ENCODE measurements at regions not wholly inside any gene's neighbourhood (a gene's known extent, or its start where the extent isn't known, plus 50 kb on each side); places are given as distances from the start of the nearest gene placed in this dataset.
"Not testable (repeated sequence)": the region's sequence is repeated elsewhere in the genome, so short reads cannot be mapped to it uniquely, and the experiment has no call there.

GRCh38 chr20:47985092-47985850 is 200.0 kb upstream of the SULF2 start:
- Histone ChIP-seq H3K9ac (ENCODE audit: low read depth in 1 of 2, low read length in 2 of 2) (no peak overlapping the region), H3K9me3 (ENCODE audit: control insufficient read depth in 1 of 2, low read length in 2 of 2) (no peaks in the 10 kb centered on the region), H3K4me1 (ENCODE audit: control insufficient read depth in 1 of 2, insufficient read depth in 2 of 2, low read length in 2 of 2) (peaks cover 3% of the 10 kb centered on the region in 2 donors), H3K36me3 (ENCODE audit: control insufficient read depth in 1 of 2, insufficient read depth in 2 of 2, low read length in 2 of 2) (no peaks in the 10 kb centered on the region), H3K27me3 (ENCODE audit: control insufficient read depth in 1 of 2, insufficient read depth in 2 of 2, low read length in 2 of 2) (peaks cover 0 to 9% of the 10 kb centered on the region in 2 donors), H3K27ac (ENCODE audit: low read depth, low read length) (no peak overlapping the region), H3K4me3 (ENCODE audit: low read depth in 1 of 2, low read length in 2 of 2) (no peak overlapping the region)

GRCh38 chr20:47984437-47984836 is 199.2 kb upstream of the SULF2 start:
- no peak overlapping the region for H3K27ac ChIP-seq (ENCODE audit: low read depth, low read length)
- no peaks in the 10 kb centered on the region for H3K9me3 ChIP-seq (ENCODE audit: control insufficient read depth in 1 of 2, low read length in 2 of 2)
- H3K4me3 ChIP-seq (ENCODE audit: low read depth in 1 of 2, low read length in 2 of 2) = no peak overlapping the region

GRCh38 chr20:47983642-47984041 is 198.4 kb upstream of the SULF2 start:
- not testable (repeated sequence) for H3K4me1 ChIP-seq (ENCODE audit: control insufficient read depth in 1 of 2, insufficient read depth in 2 of 2, low read length in 2 of 2); H3K27ac ChIP-seq (ENCODE audit: low read depth, low read length); H3K36me3 ChIP-seq (ENCODE audit: control insufficient read depth in 1 of 2, insufficient read depth in 2 of 2, low read length in 2 of 2); H3K9ac ChIP-seq (ENCODE audit: low read depth in 1 of 2, low read length in 2 of 2); H3K27me3 ChIP-seq (ENCODE audit: control insufficient read depth in 1 of 2, insufficient read depth in 2 of 2, low read length in 2 of 2); H3K4me3 ChIP-seq (ENCODE audit: low read depth in 1 of 2, low read length in 2 of 2); H3K9me3 ChIP-seq (ENCODE audit: control insufficient read depth in 1 of 2, low read length in 2 of 2)

More at GRCh38 chr20:47984437-47984836, 199.2 kb upstream of the SULF2 start:
- H3K27me3 ChIP-seq (ENCODE audit: control insufficient read depth in 1 of 2, insufficient read depth in 2 of 2, low read length in 2 of 2) = peaks cover 0 to 6% of the 10 kb centered on the region in 2 donors
- H3K36me3 ChIP-seq (ENCODE audit: control insufficient read depth in 1 of 2, insufficient read depth in 2 of 2, low read length in 2 of 2) = no peaks in the 10 kb centered on the region
- no peaks in the 10 kb centered on the region for H3K4me1 ChIP-seq (ENCODE audit: control insufficient read depth in 1 of 2, insufficient read depth in 2 of 2, low read length in 2 of 2)
- no peak overlapping the region for H3K9ac ChIP-seq (ENCODE audit: low read depth in 1 of 2, low read length in 2 of 2)

- no peaks in the 10 kb centered on the region for H3K36me3 ChIP-seq (ENCODE audit: control insufficient read depth in 1 of 2, insufficient read depth in 2 of 2, low read length in 2 of 2)
- H3K27me3 ChIP-seq (ENCODE audit: control insufficient read depth in 1 of 2, insufficient read depth in 2 of 2, low read length in 2 of 2) = peaks cover 0 to 6% of the 10 kb centered on the region in 2 donors
- H3K9me3 ChIP-seq (ENCODE audit: control insufficient read depth in 1 of 2, low read length in 2 of 2) = no peaks in the 10 kb centered on the region
- H3K4me3 ChIP-seq (ENCODE audit: low read depth in 1 of 2, low read length in 2 of 2) = no peak overlapping the region
- H3K27ac ChIP-seq (ENCODE audit: low read depth, low read length) = no peak overlapping the region
- no peak overlapping the region for H3K9ac ChIP-seq (ENCODE audit: low read depth in 1 of 2, low read length in 2 of 2)
- no peaks in the 10 kb centered on the region for H3K4me1 ChIP-seq (ENCODE audit: control insufficient read depth in 1 of 2, insufficient read depth in 2 of 2, low read length in 2 of 2)
Observed at GRCh38 chr20:47982574-47983360, 197.5 kb upstream of the SULF2 start.

GRCh38 chr20:47981222-47981621 is 195.9 kb upstream of the SULF2 start:
- Histone ChIP-seq H3K27ac (ENCODE audit: low read depth, low read length) (no peak overlapping the region), H3K9me3 (ENCODE audit: control insufficient read depth in 1 of 2, low read length in 2 of 2) (no peaks in the 10 kb centered on the region), H3K27me3 (ENCODE audit: control insufficient read depth in 1 of 2, insufficient read depth in 2 of 2, low read length in 2 of 2) (peaks cover 0 to 6% of the 10 kb centered on the region in 2 donors), H3K36me3 (ENCODE audit: control insufficient read depth in 1 of 2, insufficient read depth in 2 of 2, low read length in 2 of 2) (no peaks in the 10 kb centered on the region), H3K9ac (ENCODE audit: low read depth in 1 of 2, low read length in 2 of 2) (no peak overlapping the region), H3K4me1 (ENCODE audit: control insufficient read depth in 1 of 2, insufficient read depth in 2 of 2, low read length in 2 of 2) (no peaks in the 10 kb centered on the region), H3K4me3 (ENCODE audit: low read depth in 1 of 2, low read length in 2 of 2) (no peak overlapping the region)

GRCh38 chr20:47980336-47981177 is 195.3 kb upstream of the SULF2 start:
- no peak overlapping the region for H3K9ac ChIP-seq (ENCODE audit: low read depth in 1 of 2, low read length in 2 of 2)
- H3K4me3 ChIP-seq (ENCODE audit: low read depth in 1 of 2, low read length in 2 of 2) = no peak overlapping the region
- H3K4me1 ChIP-seq (ENCODE audit: control insufficient read depth in 1 of 2, insufficient read depth in 2 of 2, low read length in 2 of 2) = no peaks in the 10 kb centered on the region
- peaks cover 0 to 6% of the 10 kb centered on the region in 2 donors for H3K27me3 ChIP-seq (ENCODE audit: control insufficient read depth in 1 of 2, insufficient read depth in 2 of 2, low read length in 2 of 2)
- H3K9me3 ChIP-seq (ENCODE audit: control insufficient read depth in 1 of 2, low read length in 2 of 2) = no peaks in the 10 kb centered on the region
- no peak overlapping the region for H3K27ac ChIP-seq (ENCODE audit: low read depth, low read length)
- no peaks in the 10 kb centered on the region for H3K36me3 ChIP-seq (ENCODE audit: control insufficient read depth in 1 of 2, insufficient read depth in 2 of 2, low read length in 2 of 2)

GRCh38 chr20:47979361-47980095 is 194.2 kb upstream of the SULF2 start:
- H3K27me3 ChIP-seq (ENCODE audit: control insufficient read depth in 1 of 2, insufficient read depth in 2 of 2, low read length in 2 of 2); H3K4me1 ChIP-seq (ENCODE audit: control insufficient read depth in 1 of 2, insufficient read depth in 2 of 2, low read length in 2 of 2); H3K9me3 ChIP-seq (ENCODE audit: control insufficient read depth in 1 of 2, low read length in 2 of 2); H3K4me3 ChIP-seq (ENCODE audit: low read depth in 1 of 2, low read length in 2 of 2); H3K9ac ChIP-seq (ENCODE audit: low read depth in 1 of 2, low read length in 2 of 2); H3K36me3 ChIP-seq (ENCODE audit: control insufficient read depth in 1 of 2, insufficient read depth in 2 of 2, low read length in 2 of 2); H3K27ac ChIP-seq (ENCODE audit: low read depth, low read length): not testable (repeated sequence)

GRCh38 chr20:47978428-47979120 is 193.3 kb upstream of the SULF2 start:
- H3K36me3 ChIP-seq (ENCODE audit: control insufficient read depth in 1 of 2, insufficient read depth in 2 of 2, low read length in 2 of 2); H3K4me3 ChIP-seq (ENCODE audit: low read depth in 1 of 2, low read length in 2 of 2); H3K27ac ChIP-seq (ENCODE audit: low read depth, low read length); H3K4me1 ChIP-seq (ENCODE audit: control insufficient read depth in 1 of 2, insufficient read depth in 2 of 2, low read length in 2 of 2); H3K9me3 ChIP-seq (ENCODE audit: control insufficient read depth in 1 of 2, low read length in 2 of 2); H3K9ac ChIP-seq (ENCODE audit: low read depth in 1 of 2, low read length in 2 of 2); H3K27me3 ChIP-seq (ENCODE audit: control insufficient read depth in 1 of 2, insufficient read depth in 2 of 2, low read length in 2 of 2): not testable (repeated sequence)

- H3K4me3 ChIP-seq (ENCODE audit: low read depth in 1 of 2, low read length in 2 of 2); H3K36me3 ChIP-seq (ENCODE audit: control insufficient read depth in 1 of 2, insufficient read depth in 2 of 2, low read length in 2 of 2); H3K4me1 ChIP-seq (ENCODE audit: control insufficient read depth in 1 of 2, insufficient read depth in 2 of 2, low read length in 2 of 2); H3K9me3 ChIP-seq (ENCODE audit: control insufficient read depth in 1 of 2, low read length in 2 of 2); H3K27ac ChIP-seq (ENCODE audit: low read depth, low read length); H3K27me3 ChIP-seq (ENCODE audit: control insufficient read depth in 1 of 2, insufficient read depth in 2 of 2, low read length in 2 of 2); H3K9ac ChIP-seq (ENCODE audit: low read depth in 1 of 2, low read length in 2 of 2): not testable (repeated sequence)
Observed at GRCh38 chr20:47977789-47978252, 192.5 kb upstream of the SULF2 start.
